GM12864 (cell line): ENCODE measurements at regions not wholly inside any gene's neighbourhood (a gene's known extent, or its start where the extent isn't known, plus 50 kb on each side); places are given as distances from the start of the nearest gene placed in this dataset.
"Not testable (repeated sequence)": the region's sequence is repeated elsewhere in the genome, so short reads cannot be mapped to it uniquely, and the experiment has no call there.

Experiments used
- DNase-seq: peaks from one replicate; pipeline ENCODE4 v3.0.0-alpha.2; 2011; ENCODE audit warnings: low read depth
- H3K4me3 ChIP-seq: 2 replicates; pipeline ENCODE4 v1.5.1; 2011; ENCODE audit warnings: mild to moderate bottlenecking, low read depth, low read length, control low read depth
- TF ChIP-seq, protein P1 (sequence below): IDR thresholded peaks from 2 replicates; pipeline ENCODE4 v1.5.1; 2011; ENCODE audit warnings: low read depth, mild to moderate bottlenecking, moderate library complexity, low read length, control low read depth, inconsistent platforms; ENCODE audit errors: missing control alignments

DNA sequence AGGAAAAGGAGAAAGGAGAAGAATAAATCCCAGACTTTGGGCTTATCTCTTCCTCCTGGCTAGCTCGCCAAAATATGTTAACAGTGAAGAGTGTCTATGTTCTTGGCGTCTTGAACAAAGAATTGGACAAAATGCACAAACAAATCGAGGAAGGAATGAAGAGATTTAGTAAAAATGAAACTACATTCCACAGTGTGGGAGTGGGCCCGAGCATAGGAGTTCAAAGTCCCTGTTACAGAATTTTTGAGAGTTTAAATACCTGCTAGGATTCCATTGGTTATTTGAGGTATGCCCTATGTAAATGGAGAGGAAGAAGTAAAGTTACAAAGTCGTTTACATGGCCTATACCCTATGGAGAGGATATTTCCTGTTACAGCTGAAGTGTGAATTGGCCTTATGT, 525.1 kb upstream of the CNTN5 start:
- no peak overlapping the region for H3K4me3 ChIP-seq
- TF ChIP-seq, protein P1, sequence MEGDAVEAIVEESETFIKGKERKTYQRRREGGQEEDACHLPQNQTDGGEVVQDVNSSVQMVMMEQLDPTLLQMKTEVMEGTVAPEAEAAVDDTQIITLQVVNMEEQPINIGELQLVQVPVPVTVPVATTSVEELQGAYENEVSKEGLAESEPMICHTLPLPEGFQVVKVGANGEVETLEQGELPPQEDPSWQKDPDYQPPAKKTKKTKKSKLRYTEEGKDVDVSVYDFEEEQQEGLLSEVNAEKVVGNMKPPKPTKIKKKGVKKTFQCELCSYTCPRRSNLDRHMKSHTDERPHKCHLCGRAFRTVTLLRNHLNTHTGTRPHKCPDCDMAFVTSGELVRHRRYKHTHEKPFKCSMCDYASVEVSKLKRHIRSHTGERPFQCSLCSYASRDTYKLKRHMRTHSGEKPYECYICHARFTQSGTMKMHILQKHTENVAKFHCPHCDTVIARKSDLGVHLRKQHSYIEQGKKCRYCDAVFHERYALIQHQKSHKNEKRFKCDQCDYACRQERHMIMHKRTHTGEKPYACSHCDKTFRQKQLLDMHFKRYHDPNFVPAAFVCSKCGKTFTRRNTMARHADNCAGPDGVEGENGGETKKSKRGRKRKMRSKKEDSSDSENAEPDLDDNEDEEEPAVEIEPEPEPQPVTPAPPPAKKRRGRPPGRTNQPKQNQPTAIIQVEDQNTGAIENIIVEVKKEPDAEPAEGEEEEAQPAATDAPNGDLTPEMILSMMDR, result no peak
- no peak for DNase-seq

DNA sequence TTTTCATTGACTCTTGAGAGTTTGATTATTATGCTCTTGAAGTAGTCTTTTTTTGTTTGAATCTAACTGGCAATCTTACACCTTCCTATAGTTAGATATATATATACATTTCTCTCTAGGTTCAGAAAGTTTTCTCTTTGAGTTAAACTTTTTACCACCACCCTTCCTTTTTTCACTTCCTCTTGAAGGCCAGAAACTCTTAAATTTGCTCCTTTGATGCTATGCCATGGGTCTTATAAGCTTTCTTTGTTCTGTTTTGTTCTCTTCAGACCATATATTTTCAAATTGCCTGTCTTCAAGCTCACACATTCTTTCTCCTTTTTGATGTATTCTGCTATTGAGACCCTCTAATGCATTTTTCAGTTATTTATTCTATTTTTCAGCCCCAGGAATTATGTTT, 513.5 kb upstream of the CNTN5 start:
- DNase-seq, result no peak
- no peak overlapping the region for H3K4me3 ChIP-seq
- TF ChIP-seq, protein P1, result no peak

DNA sequence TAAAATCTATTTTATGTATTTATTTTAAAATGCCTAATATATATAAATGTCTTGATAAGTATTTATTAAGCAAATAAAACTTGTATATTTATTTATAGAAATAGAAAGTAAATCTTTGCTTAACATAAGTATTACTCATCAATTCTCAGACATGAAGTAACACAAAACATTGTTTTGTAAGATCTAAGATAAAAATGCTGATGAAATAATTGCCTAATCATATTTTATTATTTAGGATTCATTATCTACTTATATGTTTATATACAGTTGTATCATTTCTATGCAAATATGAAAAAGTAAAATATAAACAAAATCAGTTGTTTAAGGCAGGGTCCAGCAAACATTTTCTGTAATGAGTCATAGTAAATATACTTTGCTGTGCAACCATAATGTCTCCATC, 507.8 kb upstream of the CNTN5 start:
- TF ChIP-seq, protein P1, result no peak
- DNase-seq, result no peak
- no peak overlapping the region for H3K4me3 ChIP-seq

DNA sequence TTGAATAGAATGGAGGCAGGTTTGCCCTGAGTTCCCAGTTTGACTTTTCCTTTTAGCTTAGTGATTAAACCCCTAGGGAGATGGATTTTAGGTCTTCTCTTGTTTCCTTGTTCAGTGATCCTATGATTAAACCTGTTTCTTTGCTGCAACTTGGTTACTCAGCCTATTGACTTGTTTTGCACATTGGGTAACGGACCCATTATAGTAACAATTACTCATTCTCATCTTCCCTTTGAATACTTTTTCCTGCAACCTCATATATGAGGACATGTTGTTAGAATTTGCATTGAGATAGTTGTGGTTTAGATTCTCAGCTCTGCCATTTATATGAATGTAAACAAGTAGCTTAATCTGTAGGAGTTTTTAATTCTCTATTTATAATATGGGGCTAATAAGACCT, 489.2 kb upstream of the CNTN5 start:
- DNase-seq, result no peak

DNA sequence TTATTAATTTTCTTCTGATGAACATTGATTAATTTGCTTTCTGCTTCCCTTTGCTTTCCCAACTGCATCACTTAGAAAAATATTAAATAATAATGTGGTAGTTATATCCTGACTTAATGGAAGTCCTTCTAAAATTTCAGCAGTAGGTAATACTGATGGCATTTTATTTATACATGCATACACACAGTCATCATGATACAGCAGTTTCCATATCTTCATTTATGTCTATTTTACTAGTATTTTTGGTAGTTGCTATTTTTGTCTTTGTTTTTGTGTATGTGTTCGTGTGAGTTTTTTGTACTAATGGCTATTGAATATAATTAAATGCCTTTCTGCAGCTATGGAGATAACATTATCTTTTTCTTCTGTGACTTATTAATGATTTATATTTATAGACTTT, 484.7 kb upstream of the CNTN5 start:
- no peak for DNase-seq
- H3K4me3 ChIP-seq, result no peak overlapping the region
- TF ChIP-seq, protein P1, result no peak

More for the DNA sequence above, 489.2 kb upstream of the CNTN5 start:
- TF ChIP-seq, protein P1, result no peak
- H3K4me3 ChIP-seq, result no peak overlapping the region

DNA sequence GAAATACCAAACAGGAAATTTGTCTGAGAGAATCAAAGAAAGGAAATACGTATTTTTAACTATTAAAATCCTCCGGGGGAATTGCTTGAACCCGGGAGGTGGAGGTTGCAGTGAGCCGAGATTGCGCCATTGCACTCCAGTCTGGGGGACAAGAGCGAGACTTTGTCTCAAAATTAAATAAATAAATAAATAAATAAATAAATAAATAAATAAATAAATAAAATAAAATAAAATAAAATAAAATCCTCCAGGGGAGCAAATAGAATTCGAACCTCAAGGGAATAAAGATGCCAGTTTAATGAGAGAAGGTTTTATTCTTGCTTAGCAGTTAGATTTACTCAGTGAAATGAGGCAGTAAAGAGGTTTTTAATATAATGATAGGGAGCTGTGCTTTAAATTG, 482.4 kb upstream of the CNTN5 start:
- not testable (repeated sequence) for DNase-seq, H3K4me3 ChIP-seq

DNA sequence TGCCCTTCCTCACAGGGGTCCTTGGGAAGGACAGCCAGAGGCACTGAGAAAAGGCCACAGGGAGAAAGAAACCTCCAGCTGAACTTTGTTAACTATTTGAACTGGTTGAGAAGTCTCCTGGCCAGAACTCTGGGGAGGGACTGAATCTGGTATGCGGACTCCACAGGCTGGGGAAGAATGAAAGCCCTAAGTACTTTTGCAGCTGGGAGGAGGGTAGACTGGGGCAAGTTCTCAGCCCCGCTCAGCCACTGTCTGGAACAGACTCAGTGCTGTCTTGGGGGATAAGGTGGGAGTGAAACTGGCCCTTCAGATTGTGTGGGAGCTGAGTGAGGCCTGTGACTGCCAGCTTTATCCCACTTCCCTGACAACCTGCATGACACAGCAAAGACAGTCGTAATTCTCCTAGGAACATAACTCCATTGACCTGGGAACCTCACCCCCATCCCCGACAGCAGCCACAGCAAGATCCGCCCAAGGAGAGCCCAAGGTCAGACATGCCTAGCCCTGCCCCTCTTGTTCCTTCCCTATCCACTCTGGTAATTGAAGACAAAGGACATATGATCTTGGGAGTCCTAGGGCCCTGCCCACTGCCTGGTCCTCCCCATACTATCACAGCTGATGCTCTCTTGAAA, 475.1 kb upstream of the CNTN5 start:
- H3K4me3 ChIP-seq, result no peak overlapping the region
- TF ChIP-seq, protein P1, result no peak
- no peak for DNase-seq
